LNCaP clone FGC (cell line): ENCODE measurements at regions not wholly inside any gene's neighbourhood (a gene's known extent, or its start where the extent isn't known, plus 50 kb on each side); places are given as distances from the start of the nearest gene placed in this dataset.

Experiments used
- DNase-seq: peaks from one replicate; pipeline ENCODE4 v3.0.0-alpha.2; 2011; ENCODE audit warnings: low read depth
- H3K4me3 ChIP-seq: 2 replicates; pipeline ENCODE4 v1.5.1; 2011; ENCODE audit warnings: mild to moderate bottlenecking, low read depth, low read length, control low read depth
- TF ChIP-seq, protein P1 (sequence below): IDR thresholded peaks from 2 replicates; pipeline ENCODE4 v1.5.1; 2012; ENCODE audit warnings: mild to moderate bottlenecking; ENCODE audit not compliant: control insufficient read depth, insufficient read depth; ENCODE audit errors: extremely low read depth

DNA sequence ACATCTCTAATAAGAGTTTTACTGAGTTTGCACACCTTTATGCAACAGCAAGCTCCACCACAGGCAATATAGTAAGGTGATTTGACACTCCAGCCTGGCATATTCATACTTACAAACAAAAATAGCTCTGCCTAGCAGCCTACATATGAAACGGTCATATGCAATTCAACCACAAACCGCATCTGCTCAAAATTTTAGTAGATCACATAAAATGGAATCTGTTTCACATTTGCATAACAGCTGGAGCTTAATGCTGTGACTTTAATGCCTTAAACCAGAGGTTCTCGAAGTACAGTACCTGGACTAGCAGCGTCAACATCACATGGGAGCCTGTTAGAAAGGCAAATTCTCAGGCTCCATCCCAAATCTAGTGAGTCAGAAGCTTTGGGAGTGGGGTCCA is 578.4 kb downstream of the CDH11 start:
- TF ChIP-seq, protein P1, sequence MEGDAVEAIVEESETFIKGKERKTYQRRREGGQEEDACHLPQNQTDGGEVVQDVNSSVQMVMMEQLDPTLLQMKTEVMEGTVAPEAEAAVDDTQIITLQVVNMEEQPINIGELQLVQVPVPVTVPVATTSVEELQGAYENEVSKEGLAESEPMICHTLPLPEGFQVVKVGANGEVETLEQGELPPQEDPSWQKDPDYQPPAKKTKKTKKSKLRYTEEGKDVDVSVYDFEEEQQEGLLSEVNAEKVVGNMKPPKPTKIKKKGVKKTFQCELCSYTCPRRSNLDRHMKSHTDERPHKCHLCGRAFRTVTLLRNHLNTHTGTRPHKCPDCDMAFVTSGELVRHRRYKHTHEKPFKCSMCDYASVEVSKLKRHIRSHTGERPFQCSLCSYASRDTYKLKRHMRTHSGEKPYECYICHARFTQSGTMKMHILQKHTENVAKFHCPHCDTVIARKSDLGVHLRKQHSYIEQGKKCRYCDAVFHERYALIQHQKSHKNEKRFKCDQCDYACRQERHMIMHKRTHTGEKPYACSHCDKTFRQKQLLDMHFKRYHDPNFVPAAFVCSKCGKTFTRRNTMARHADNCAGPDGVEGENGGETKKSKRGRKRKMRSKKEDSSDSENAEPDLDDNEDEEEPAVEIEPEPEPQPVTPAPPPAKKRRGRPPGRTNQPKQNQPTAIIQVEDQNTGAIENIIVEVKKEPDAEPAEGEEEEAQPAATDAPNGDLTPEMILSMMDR, result no peak
- no peak overlapping the region for H3K4me3 ChIP-seq
- DNase-seq, result no peak

DNA sequence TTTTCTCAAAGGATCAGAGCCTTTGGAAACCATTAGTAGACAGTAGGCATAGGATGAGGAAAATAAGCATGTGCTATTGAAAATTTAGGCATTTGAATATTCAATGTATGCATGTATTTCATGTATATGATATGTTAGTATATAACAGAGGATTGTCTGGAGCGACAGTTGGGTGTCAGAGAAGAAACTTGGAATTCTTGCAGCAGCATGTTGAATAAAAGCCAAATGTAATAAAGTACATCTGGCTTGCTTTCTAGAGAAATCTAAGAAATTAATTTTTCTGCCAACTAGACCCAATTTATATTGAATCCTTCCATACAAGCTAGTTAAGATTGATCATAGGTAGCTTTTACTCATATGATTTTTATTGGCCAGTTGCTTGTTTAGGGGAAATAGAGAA is 578.8 kb downstream of the CDH11 start:
- no peak for DNase-seq
- TF ChIP-seq, protein P1, result no peak
- no peak overlapping the region for H3K4me3 ChIP-seq

DNA sequence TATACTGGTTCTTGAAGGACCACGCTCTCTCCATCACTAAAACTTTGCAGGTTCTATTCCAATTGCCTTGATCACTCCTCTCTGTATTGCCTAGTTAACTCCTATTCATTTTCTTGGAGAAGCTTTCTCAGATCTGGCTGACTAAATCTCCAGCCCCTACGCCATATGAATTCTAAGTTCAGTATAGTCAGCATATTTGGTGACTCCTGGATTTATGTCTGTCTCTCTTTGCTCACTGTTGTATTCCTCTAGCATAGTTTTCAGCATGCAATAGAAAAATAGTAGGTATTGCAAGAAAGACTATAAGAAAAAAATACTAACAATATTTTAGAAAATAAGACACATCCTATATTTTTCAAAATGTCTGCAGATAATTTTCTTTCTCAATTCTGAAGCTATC is 579.7 kb downstream of the CDH11 start:
- no peak for DNase-seq
- no peak overlapping the region for H3K4me3 ChIP-seq
- TF ChIP-seq, protein P1, result no peak

DNA sequence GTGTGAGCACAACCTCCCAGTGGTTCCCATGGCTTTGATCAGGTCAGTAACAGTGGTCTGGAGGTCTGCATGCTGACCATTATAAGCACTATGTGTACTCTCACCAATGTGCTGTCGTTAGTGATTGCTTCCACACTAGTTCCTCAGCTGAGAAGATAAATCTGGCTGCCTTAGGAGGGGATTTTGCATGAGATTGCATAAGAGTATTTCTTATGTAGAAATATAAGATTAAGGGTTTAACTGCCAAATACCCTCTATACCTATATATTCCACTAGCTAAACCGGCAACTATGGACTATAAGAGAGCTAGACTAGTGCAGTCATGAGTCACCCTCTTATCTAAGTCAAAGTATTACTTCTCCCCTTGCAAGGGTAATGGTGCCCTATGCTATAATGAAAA is 580.2 kb downstream of the CDH11 start:
- DNase-seq, result no peak
- TF ChIP-seq, protein P1, result no peak
- no peak overlapping the region for H3K4me3 ChIP-seq

DNA sequence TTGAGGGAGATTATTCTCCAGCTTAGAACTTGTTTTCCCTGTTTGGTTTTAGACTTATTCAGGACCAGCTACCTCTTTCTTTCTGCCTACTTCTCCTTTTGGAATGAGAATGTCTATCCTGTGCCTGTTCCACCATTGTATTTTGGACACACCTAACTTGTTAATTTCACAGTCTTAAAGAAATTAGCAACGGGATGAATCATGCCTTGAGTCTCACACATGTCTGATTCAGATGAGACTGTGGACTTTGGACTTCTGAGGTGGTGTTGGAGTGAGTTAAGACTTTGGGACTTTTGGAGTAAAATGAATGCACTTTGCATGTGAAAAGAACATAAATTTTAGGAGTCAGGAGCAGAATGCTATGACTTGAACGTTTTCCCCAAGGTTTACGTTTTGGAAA is 581.4 kb downstream of the CDH11 start:
- no peak for DNase-seq
- no peak overlapping the region for H3K4me3 ChIP-seq
- TF ChIP-seq, protein P1, result no peak

DNA sequence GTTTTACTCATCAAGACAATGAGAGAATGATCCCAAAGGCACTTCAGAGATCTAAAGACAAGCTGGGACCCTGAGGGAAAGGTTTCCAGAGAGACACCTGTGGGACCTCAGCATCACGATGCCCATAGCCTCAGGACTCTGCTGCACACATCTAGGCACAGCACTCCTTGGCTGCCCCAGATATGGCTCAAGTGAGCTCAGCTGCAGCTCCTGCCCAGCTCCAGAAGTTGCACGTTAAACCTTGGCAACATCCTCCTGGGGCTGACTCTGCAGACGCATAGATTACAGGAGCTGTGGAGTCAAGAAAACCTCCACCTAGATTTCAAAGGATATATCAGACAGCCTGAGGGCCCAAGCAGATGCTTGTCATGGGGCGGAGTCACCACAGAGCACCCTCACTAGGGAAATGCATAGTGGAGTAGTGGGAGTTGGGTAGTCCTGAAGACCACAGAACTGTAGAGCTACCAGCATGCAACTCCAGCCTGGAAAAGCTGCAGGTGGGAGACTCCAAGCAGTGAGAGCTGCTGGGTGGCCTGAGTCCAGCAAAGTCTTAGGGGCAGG is 582.0 kb downstream of the CDH11 start:
- no peak for DNase-seq
- no peak overlapping the region for H3K4me3 ChIP-seq
- TF ChIP-seq, protein P1, result no peak

DNA sequence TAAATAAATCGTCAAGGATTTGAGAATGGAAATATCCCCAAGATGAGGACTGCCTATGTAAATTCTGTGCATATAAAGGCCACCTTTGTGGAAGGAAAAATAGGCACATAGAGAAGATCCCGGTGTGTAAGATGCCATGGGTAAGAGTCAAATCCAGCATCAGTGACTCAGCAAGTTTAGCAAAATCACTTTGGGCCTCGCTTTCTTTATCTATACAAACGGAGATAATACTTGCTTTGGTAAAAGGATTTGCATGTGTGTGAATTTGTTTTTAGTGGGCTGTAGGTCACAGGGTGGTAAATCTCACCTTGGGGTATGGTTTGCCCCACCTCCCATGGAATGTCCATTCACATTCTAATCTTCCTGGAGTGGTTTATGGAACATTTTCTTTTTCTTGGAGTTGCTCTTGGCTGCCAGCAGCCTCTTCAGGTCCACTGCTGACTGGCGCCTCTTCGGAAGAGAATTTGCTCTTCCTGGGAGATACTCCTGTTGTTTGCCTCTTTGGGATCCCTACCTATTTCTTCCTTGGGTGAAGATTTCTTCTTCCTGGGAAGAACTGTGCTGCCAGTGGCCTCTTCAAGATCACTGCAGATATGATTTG is 587.6 kb downstream of the CDH11 start:
- DNase-seq, result no peak

More for the DNA sequence above, 587.6 kb downstream of the CDH11 start:
- TF ChIP-seq, protein P1, result no peak
- H3K4me3 ChIP-seq, result no peak overlapping the region
